VCaP (cell line): ENCODE measurements at regions not wholly inside any gene's neighbourhood (a gene's known extent, or its start where the extent isn't known, plus 50 kb on each side); places are given as distances from the start of the nearest gene placed in this dataset.

Source experiments
- H3K27ac ChIP-seq: fragments of 450-650 bp; 2 replicates; pipeline ENCODE4 v1.5.1; 2017
- CTCF ChIP-seq: fragments of 450-650 bp; conservative IDR thresholded peaks from 2 replicates; pipeline ENCODE4 v1.5.1; 2017; ENCODE audit warnings: mild to moderate bottlenecking, moderate library complexity

GRCh38 chr15:87245592-87245991, 1010.9 kb downstream of the NTRK3 start:
- TF ChIP-seq CTCF: no peak
- H3K27ac ChIP-seq: no peak overlapping the region

- no peak for TF ChIP-seq CTCF
- no peak overlapping the region for H3K27ac ChIP-seq
Observed at GRCh38 chr15:87243474-87243873, 1013.1 kb downstream of the NTRK3 start.

GRCh38 chr15:87239582-87240230, 1016.8 kb downstream of the NTRK3 start:
- TF ChIP-seq CTCF: no peak
- no peak overlapping the region for H3K27ac ChIP-seq

GRCh38 chr15:87238451-87239068, 1018.0 kb downstream of the NTRK3 start:
- TF ChIP-seq CTCF: no peak
- H3K27ac ChIP-seq: no peak overlapping the region

GRCh38 chr15:87228460-87228859, 1028.1 kb downstream of the NTRK3 start:
- no peak for TF ChIP-seq CTCF
- H3K27ac ChIP-seq: no peak overlapping the region

GRCh38 chr15:87227846-87228245, 1028.7 kb downstream of the NTRK3 start:
- H3K27ac ChIP-seq: no peak overlapping the region
- no peak for TF ChIP-seq CTCF

GRCh38 chr15:87225436-87225835, 1031.1 kb downstream of the NTRK3 start:
- no peak overlapping the region for H3K27ac ChIP-seq
- no peak for TF ChIP-seq CTCF
